Transverse colon (tissue), 4 donors: ENCODE measurements at regions not wholly inside any gene's neighbourhood (a gene's known extent, or its start where the extent isn't known, plus 50 kb on each side); places are given as distances from the start of the nearest gene placed in this dataset.

ENCODE experiments used
- DNase-seq: peaks from one replicate; pipeline ENCODE4 v3.0.0-alpha.2; 2019
- H3K27ac ChIP-seq, 4 donors: fragments of 200-600 bp; sonication (generic); 2 replicates each; pipeline ENCODE4 v1.5.1; 2016 to 2018; ENCODE audit warnings: inconsistent platforms in 4 of 4
- H3K27me3 ChIP-seq: fragments of 200-600 bp; sonication (generic); 2 replicates; pipeline ENCODE4 v1.5.1; 2017; ENCODE audit warnings: inconsistent platforms
- H3K36me3 ChIP-seq, 4 donors: fragments of 200-600 bp; sonication (generic); 2 replicates each; pipeline ENCODE4 v1.5.1; 2017 to 2019; ENCODE audit warnings: inconsistent platforms in 4 of 4
- H3K4me1 ChIP-seq, 4 donors: fragments of 200-600 bp; sonication (generic); 2 replicates each; pipeline ENCODE4 v1.5.1; 2017 to 2020; ENCODE audit warnings: inconsistent platforms in 4 of 4
- H3K4me3 ChIP-seq, 4 donors: fragments of 200-600 bp; sonication (generic); 1 replicate in 1 of 4; 2 replicates in 3 of 4; pipeline versions ENCODE4 v1.5.1 to v1.6.1; 2017 to 2019; ENCODE audit warnings: inconsistent platforms in 4 of 4
- H3K9me3 ChIP-seq, 2 donors: fragments of 200-600 bp; sonication (generic); 2 replicates each; pipeline ENCODE4 v1.5.1; 2017 to 2019; ENCODE audit warnings: inconsistent platforms in 2 of 2
- EP300 ChIP-seq: sonication (generic); formaldehyde crosslinking; IDR thresholded peaks from one replicate; pipeline ENCODE4 v1.6.1; 2017; ENCODE audit warnings: antibody characterized with exemption, low read depth
- POLR2A ChIP-seq: fragments of 450-650 bp; IDR thresholded peaks from one replicate; pipeline ENCODE4 v1.6.1; 2016; ENCODE audit warnings: antibody characterized with exemption, mild to moderate bottlenecking, moderate library complexity
- POLR2AphosphoS5 ChIP-seq, 3 donors: sonication (generic); formaldehyde crosslinking; IDR thresholded peaks; one replicate each; pipeline ENCODE4 v1.6.1; 2016; ENCODE audit warnings: antibody characterized with exemption in 3 of 3
- WGBS, 2 donors: methylation state at CpG; one replicate each; pipeline ENCODE4 v1.1.5; 2018; ENCODE audit warnings: low coverage in 1 of 2; 5-methylcytosine and 5-hydroxymethylcytosine counted together
- in situ Hi-C, 4 donors: fragments of 200-750 bp; cut with MboI; loops; one replicate each; pipeline versions ENCODE4 v1.15.0 to v1.15.1; 2017; ENCODE audit warnings: low sequenced_read_pairs in 3 of 4, low pct_ligation_motif_present in 1 of 4, low pct_unique_long_range_greater_than_20kb in 1 of 4
- intact Hi-C: fragments of 100-400 bp; cut with DNase I; formaldehyde crosslinking; loops from one replicate; pipeline ENCODE4 v1.15.1; 2023; ENCODE audit warnings: low total_unique reads
- TF ChIP-seq, protein P1 (sequence below), 5 experiments: fragments of 200-600 bp in 3 of 5; fragments of 450-650 bp in 2 of 5; sonication (generic) in 3 of 5; IDR thresholded peaks; 1 replicate in 2 of 5; 2 replicates in 3 of 5; pipeline ENCODE4 v1.5.1; 2016 to 2017; ENCODE audit warnings: antibody characterized with exemption in 5 of 5, inconsistent platforms in 3 of 5, mild to moderate bottlenecking in 2 of 5, moderate library complexity in 1 of 5

DNA sequence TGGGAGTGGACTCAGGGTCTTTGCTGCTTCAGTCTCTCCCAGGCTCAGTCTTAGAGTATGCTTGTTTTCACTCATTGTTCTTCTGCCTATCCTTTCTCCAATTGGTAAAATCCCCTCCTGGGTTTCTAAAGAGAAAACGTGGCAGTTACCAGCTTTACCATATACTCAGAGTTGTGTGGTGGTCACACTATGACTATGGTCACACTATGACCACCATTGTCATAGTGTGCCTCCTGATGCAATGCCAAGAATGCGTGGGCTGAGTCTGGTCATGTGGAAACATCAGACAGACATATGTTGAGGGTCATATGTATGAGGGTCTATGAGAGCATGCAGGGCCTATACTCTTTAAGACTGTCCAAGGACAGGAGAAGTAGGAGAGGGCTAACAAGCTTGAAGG lies 326.5 kb upstream of the PRR16 start:
- in situ Hi-C loops (no loop called here), intact Hi-C loops (no loop called here)
- no peaks in the 10 kb centered on the region for H3K27me3 ChIP-seq
- H3K4me3 ChIP-seq, result no peak overlapping the region
- H3K9me3 ChIP-seq, result no peaks in the 10 kb centered on the region
- DNase-seq, result no peak
- no peak overlapping the region for H3K27ac ChIP-seq
- no peak for TF ChIP-seq POLR2A
- no peak for TF ChIP-seq EP300
- no peak for TF ChIP-seq POLR2AphosphoS5 (IDR thresholded peaks at IDR 0.05)
- TF ChIP-seq, protein P1, sequence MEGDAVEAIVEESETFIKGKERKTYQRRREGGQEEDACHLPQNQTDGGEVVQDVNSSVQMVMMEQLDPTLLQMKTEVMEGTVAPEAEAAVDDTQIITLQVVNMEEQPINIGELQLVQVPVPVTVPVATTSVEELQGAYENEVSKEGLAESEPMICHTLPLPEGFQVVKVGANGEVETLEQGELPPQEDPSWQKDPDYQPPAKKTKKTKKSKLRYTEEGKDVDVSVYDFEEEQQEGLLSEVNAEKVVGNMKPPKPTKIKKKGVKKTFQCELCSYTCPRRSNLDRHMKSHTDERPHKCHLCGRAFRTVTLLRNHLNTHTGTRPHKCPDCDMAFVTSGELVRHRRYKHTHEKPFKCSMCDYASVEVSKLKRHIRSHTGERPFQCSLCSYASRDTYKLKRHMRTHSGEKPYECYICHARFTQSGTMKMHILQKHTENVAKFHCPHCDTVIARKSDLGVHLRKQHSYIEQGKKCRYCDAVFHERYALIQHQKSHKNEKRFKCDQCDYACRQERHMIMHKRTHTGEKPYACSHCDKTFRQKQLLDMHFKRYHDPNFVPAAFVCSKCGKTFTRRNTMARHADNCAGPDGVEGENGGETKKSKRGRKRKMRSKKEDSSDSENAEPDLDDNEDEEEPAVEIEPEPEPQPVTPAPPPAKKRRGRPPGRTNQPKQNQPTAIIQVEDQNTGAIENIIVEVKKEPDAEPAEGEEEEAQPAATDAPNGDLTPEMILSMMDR (IDR thresholded peaks at IDR 0.05), result no peak
- no peaks in the 10 kb centered on the region for H3K36me3 ChIP-seq
- peaks cover 0 to 16% (median 0%) of the 10 kb centered on the region in 4 donors for H3K4me1 ChIP-seq
- 67 to 82% methylated on average over 2 of the region's 2 CpGs for WGBS, 2 donors

DNA sequence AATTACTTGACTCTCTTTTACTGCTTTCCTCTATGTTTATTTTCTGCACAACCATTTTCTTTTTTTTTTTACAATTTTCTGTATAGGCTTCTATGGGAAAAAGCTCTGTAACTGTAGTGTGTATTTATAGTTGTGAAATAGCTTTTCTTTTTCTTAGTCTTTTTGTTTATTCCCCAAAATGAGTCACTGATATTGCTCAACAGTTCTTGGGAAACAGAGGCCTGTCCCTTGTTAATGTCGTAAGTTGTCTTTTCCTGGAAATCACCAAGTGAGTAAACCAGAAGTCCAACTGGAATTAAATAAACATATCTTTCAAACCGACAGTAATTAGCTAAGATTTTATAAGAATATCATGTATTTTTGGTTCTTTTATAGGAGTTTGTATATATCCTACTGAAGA lies 325.1 kb upstream of the PRR16 start:
- intact Hi-C loops, result no loop called here
- Histone ChIP-seq H3K36me3 (no peaks in the 10 kb centered on the region), H3K9me3 (no peaks in the 10 kb centered on the region), H3K27ac (peak overlapping the region; percentile 26 to 68 (median 66)), H3K27me3 (no peaks in the 10 kb centered on the region), H3K4me3 (no peak overlapping the region), H3K4me1 (peaks cover 0 to 16% (median 0%) of the 10 kb centered on the region in 4 donors)
- no peak for TF ChIP-seq POLR2A
- TF ChIP-seq, protein P1 (IDR thresholded peaks at IDR 0.05), result no peak
- TF ChIP-seq EP300, result peak; percentile 46
- TF ChIP-seq POLR2AphosphoS5 (IDR thresholded peaks at IDR 0.05), result peak; percentile 60 to 84 (median 84)
- 24 to 43% methylated on average over 2 of the region's 2 CpGs for WGBS, 2 donors
- in situ Hi-C loops, result no loop called here
- DNase-seq, result no peak

DNA sequence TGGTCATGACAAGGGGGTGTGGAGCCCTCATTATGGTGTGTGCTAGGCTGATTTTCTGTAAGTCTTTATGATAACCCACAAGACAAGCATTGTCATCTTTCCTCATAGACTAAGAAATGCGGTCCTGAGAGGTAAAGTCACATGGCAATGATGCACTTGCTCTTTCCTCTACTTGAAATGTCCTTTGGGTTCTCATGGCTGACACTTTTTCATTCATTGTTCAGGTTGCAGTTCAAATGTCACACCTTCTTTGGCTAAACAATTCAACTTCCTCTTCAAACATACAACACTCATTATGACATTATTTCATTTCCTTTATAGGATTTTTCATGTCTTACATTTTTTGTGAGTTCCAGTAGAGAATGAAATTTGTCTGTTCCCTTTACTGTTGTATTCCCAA lies 323.6 kb upstream of the PRR16 start:
- Histone ChIP-seq H3K4me1 (peaks cover 0 to 16% (median 0%) of the 10 kb centered on the region in 4 donors), H3K27me3 (no peaks in the 10 kb centered on the region), H3K27ac (peak overlapping the region in 3 of 4 donors; percentile 63 to 68 (median 68)), H3K9me3 (peaks cover 5 to 6% of the 10 kb centered on the region in 2 donors), H3K36me3 (no peaks in the 10 kb centered on the region), H3K4me3 (no peak overlapping the region)
- intact Hi-C loops, result no loop called here
- WGBS, 2 donors, result 20 to 64% methylated on average over 1 of the region's 1 CpG
- TF ChIP-seq POLR2AphosphoS5 (IDR thresholded peaks at IDR 0.05) (no peak), EP300 (no peak), POLR2A (no peak)
- TF ChIP-seq, protein P1 (IDR thresholded peaks at IDR 0.05), result no peak
- in situ Hi-C loops, result no loop called here
- no peak for DNase-seq

DNA sequence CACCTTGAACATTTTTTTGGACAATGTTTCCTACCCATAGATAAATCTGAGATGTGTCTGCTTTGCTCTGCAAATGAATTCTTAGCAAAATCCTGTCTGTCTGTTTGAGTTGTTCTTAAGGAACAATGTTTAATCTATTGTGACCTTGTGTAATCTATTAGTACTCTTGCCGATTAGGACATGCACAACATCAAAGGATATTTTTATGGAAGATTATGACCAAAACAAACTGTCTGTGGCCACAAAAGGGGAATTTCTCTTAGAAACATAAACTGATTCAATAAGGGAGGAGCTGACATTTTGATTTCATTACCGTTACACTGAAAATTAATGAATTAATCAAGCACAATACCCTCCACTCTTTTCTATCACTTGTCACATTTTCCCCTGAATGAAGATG lies 323.0 kb upstream of the PRR16 start:
- 48% methylated on average over 2 of the region's 2 CpGs for WGBS, 2 donors
- H3K36me3 ChIP-seq, result no peaks in the 10 kb centered on the region
- in situ Hi-C loops, result no loop called here
- no peak overlapping the region for H3K4me3 ChIP-seq
- H3K27ac ChIP-seq, result peak overlapping the region in 2 of 4 donors; percentile 1 to 68
- intact Hi-C loops, result no loop called here
- peaks cover 0 to 16% (median 0%) of the 10 kb centered on the region in 4 donors for H3K4me1 ChIP-seq
- no peak for DNase-seq
- H3K9me3 ChIP-seq, result peaks cover 6 to 8% of the 10 kb centered on the region in 2 donors
- no peaks in the 10 kb centered on the region for H3K27me3 ChIP-seq
- TF ChIP-seq POLR2AphosphoS5 (IDR thresholded peaks at IDR 0.05) (no peak), POLR2A (no peak), EP300 (no peak)
- TF ChIP-seq, protein P1 (IDR thresholded peaks at IDR 0.05), result no peak
